HEK293 (cell line): ENCODE measurements at regions not wholly inside any gene's neighbourhood (a gene's known extent, or its start where the extent isn't known, plus 50 kb on each side); places are given as distances from the start of the nearest gene placed in this dataset.

ENCODE experiments used
- SP2 ChIP-seq: fragments of 450-650 bp; formaldehyde crosslinking; IDR thresholded peaks from 2 replicates; pipeline ENCODE4 v1.5.1; 2016; ENCODE audit warnings: missing biosample characterization, missing genetic modification characterization
- TCF7L2 ChIP-seq: IDR thresholded peaks from 2 replicates; pipeline ENCODE4 v1.6.1; 2011; ENCODE audit warnings: low read depth, mild to moderate bottlenecking, inconsistent platforms, low read length, moderate library complexity, borderline replicate concordance
- ZNF132 ChIP-seq: fragments of 450-650 bp; formaldehyde crosslinking; IDR thresholded peaks from 2 replicates; pipeline ENCODE4 v1.5.1; 2017; ENCODE audit warnings: missing biosample characterization, missing genetic modification characterization, borderline replicate concordance
- ZNF658 ChIP-seq: fragments of 450-650 bp; formaldehyde crosslinking; IDR thresholded peaks from 2 replicates; pipeline ENCODE4; 2016; ENCODE audit warnings: missing biosample characterization, missing genetic modification characterization
- TF ChIP-seq, protein P1 (sequence below): fragments of 450-650 bp; formaldehyde crosslinking; IDR thresholded peaks from 2 replicates; pipeline ENCODE4 v1.5.1; 2016; ENCODE audit warnings: missing biosample characterization, missing genetic modification characterization
- TF ChIP-seq, protein P2 (sequence below): fragments of 450-650 bp; formaldehyde crosslinking; IDR thresholded peaks from 2 replicates; pipeline ENCODE4 v1.5.1; 2017; ENCODE audit warnings: missing biosample characterization, missing genetic modification characterization
- TF ChIP-seq, protein P3 (sequence below): fragments of 450-650 bp; formaldehyde crosslinking; IDR thresholded peaks from 2 replicates; pipeline ENCODE4 v1.5.1; 2016; ENCODE audit warnings: missing biosample characterization, missing genetic modification characterization
- TF ChIP-seq, protein P4 (sequence below): fragments of 450-650 bp; formaldehyde crosslinking; IDR thresholded peaks from 2 replicates; pipeline ENCODE4 v1.5.1; 2016; ENCODE audit warnings: missing biosample characterization, missing genetic modification characterization, low read depth

DNA sequence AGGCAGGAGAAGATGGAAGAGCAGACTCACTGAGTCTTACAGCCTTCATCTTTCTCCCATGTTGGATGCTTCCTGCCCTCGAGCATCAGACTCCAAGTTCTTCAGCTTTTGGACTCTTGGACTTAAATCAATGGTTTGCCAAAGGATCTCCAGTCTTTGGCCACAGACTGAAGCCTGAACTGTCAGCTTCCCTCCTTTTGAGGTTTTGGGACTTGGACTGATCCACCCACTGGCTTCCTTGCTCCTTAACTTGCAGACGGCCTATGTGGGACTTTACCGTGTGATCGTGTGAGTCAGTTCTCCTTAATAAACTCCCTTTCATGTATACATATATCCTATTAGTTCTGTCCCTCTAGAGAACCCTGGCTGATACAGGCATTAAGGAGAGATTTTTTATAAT, 62.4 kb upstream of the TNIK start:
- TF ChIP-seq, protein P1, sequence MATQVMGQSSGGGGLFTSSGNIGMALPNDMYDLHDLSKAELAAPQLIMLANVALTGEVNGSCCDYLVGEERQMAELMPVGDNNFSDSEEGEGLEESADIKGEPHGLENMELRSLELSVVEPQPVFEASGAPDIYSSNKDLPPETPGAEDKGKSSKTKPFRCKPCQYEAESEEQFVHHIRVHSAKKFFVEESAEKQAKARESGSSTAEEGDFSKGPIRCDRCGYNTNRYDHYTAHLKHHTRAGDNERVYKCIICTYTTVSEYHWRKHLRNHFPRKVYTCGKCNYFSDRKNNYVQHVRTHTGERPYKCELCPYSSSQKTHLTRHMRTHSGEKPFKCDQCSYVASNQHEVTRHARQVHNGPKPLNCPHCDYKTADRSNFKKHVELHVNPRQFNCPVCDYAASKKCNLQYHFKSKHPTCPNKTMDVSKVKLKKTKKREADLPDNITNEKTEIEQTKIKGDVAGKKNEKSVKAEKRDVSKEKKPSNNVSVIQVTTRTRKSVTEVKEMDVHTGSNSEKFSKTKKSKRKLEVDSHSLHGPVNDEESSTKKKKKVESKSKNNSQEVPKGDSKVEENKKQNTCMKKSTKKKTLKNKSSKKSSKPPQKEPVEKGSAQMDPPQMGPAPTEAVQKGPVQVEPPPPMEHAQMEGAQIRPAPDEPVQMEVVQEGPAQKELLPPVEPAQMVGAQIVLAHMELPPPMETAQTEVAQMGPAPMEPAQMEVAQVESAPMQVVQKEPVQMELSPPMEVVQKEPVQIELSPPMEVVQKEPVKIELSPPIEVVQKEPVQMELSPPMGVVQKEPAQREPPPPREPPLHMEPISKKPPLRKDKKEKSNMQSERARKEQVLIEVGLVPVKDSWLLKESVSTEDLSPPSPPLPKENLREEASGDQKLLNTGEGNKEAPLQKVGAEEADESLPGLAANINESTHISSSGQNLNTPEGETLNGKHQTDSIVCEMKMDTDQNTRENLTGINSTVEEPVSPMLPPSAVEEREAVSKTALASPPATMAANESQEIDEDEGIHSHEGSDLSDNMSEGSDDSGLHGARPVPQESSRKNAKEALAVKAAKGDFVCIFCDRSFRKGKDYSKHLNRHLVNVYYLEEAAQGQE (tag by site-specific recombination) = no peak
- no peak for TF ChIP-seq ZNF132 (tag by site-specific recombination)
- TF ChIP-seq TCF7L2 = no peak
- TF ChIP-seq, protein P2, sequence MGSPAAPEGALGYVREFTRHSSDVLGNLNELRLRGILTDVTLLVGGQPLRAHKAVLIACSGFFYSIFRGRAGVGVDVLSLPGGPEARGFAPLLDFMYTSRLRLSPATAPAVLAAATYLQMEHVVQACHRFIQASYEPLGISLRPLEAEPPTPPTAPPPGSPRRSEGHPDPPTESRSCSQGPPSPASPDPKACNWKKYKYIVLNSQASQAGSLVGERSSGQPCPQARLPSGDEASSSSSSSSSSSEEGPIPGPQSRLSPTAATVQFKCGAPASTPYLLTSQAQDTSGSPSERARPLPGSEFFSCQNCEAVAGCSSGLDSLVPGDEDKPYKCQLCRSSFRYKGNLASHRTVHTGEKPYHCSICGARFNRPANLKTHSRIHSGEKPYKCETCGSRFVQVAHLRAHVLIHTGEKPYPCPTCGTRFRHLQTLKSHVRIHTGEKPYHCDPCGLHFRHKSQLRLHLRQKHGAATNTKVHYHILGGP (tag by site-specific recombination) = no peak
- no peak for TF ChIP-seq SP2 (tag by site-specific recombination)
- TF ChIP-seq, protein P3, sequence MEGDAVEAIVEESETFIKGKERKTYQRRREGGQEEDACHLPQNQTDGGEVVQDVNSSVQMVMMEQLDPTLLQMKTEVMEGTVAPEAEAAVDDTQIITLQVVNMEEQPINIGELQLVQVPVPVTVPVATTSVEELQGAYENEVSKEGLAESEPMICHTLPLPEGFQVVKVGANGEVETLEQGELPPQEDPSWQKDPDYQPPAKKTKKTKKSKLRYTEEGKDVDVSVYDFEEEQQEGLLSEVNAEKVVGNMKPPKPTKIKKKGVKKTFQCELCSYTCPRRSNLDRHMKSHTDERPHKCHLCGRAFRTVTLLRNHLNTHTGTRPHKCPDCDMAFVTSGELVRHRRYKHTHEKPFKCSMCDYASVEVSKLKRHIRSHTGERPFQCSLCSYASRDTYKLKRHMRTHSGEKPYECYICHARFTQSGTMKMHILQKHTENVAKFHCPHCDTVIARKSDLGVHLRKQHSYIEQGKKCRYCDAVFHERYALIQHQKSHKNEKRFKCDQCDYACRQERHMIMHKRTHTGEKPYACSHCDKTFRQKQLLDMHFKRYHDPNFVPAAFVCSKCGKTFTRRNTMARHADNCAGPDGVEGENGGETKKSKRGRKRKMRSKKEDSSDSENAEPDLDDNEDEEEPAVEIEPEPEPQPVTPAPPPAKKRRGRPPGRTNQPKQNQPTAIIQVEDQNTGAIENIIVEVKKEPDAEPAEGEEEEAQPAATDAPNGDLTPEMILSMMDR = no peak
- TF ChIP-seq, protein P4, sequence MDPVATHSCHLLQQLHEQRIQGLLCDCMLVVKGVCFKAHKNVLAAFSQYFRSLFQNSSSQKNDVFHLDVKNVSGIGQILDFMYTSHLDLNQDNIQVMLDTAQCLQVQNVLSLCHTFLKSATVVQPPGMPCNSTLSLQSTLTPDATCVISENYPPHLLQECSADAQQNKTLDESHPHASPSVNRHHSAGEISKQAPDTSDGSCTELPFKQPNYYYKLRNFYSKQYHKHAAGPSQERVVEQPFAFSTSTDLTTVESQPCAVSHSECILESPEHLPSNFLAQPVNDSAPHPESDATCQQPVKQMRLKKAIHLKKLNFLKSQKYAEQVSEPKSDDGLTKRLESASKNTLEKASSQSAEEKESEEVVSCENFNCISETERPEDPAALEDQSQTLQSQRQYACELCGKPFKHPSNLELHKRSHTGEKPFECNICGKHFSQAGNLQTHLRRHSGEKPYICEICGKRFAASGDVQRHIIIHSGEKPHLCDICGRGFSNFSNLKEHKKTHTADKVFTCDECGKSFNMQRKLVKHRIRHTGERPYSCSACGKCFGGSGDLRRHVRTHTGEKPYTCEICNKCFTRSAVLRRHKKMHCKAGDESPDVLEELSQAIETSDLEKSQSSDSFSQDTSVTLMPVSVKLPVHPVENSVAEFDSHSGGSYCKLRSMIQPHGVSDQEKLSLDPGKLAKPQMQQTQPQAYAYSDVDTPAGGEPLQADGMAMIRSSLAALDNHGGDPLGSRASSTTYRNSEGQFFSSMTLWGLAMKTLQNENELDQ (tag by site-specific recombination) = no peak
- TF ChIP-seq ZNF658 (tag by site-specific recombination) = no peak
